Endothelial cell of umbilical vein (primary cell): ENCODE measurements at regions not wholly inside any gene's neighbourhood (a gene's known extent, or its start where the extent isn't known, plus 50 kb on each side); places are given as distances from the start of the nearest gene placed in this dataset.

Experiments used
- EZH2 ChIP-seq: IDR thresholded peaks from 2 replicates; pipeline ENCODE4 v1.6.1; 2012; ENCODE audit warnings: borderline replicate concordance, low read depth, mild to moderate bottlenecking, moderate library complexity, low read length, inconsistent platforms; ENCODE audit not compliant: severe bottlenecking
- TF ChIP-seq, protein P1 (sequence below), 2 donors: IDR thresholded peaks; 1 replicate in 1 of 2; 2 replicates in 1 of 2; pipeline ENCODE4 v1.5.1; 2011; ENCODE audit warnings: low read length in 2 of 2, mild to moderate bottlenecking in 2 of 2, moderate library complexity in 2 of 2, control low read depth in 1 of 2, inconsistent platforms in 1 of 2, low read depth in 1 of 2; ENCODE audit not compliant: insufficient read depth in 1 of 2; ENCODE audit errors: extremely low read depth in 1 of 2

DNA sequence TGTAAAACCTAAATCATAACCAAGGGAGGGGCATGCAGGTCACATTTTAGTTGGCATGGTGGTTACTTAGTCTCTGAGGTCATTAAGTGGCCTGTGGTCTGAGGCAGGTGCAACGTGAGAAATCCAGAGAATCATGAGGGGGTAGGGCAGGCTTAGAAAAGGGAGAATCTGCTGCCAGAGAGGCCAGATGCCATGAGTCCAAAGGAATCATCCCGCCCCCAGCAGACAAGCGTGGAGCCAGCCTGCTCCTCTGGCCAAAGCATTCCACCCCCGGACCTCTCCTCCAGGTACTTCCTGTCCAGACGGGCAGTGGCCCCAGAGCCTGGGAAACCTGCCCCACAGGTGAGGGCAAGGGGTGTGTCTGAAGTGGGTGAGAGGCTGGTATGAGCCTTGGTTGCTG lies 196.4 kb upstream of the ZNF32 start:
- TF ChIP-seq, protein P1, sequence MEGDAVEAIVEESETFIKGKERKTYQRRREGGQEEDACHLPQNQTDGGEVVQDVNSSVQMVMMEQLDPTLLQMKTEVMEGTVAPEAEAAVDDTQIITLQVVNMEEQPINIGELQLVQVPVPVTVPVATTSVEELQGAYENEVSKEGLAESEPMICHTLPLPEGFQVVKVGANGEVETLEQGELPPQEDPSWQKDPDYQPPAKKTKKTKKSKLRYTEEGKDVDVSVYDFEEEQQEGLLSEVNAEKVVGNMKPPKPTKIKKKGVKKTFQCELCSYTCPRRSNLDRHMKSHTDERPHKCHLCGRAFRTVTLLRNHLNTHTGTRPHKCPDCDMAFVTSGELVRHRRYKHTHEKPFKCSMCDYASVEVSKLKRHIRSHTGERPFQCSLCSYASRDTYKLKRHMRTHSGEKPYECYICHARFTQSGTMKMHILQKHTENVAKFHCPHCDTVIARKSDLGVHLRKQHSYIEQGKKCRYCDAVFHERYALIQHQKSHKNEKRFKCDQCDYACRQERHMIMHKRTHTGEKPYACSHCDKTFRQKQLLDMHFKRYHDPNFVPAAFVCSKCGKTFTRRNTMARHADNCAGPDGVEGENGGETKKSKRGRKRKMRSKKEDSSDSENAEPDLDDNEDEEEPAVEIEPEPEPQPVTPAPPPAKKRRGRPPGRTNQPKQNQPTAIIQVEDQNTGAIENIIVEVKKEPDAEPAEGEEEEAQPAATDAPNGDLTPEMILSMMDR (IDR thresholded peaks at IDR 0.05; ENCODE audit: extremely low read depth in 1 of 2, insufficient read depth in 1 of 2, low read depth in 1 of 2, low read length in 2 of 2) = no peak
- no peak for TF ChIP-seq EZH2
